Activated naive CD4-positive, alpha-beta T cell treated with anti-CD3 and anti-CD28 coated beads, Interleukin-2, amount 10 ng/mL, durations not matched to agents 7 days and 5 days (primary cell): ENCODE measurements at regions not wholly inside any gene's neighbourhood (a gene's known extent, or its start where the extent isn't known, plus 50 kb on each side); places are given as distances from the start of the nearest gene placed in this dataset.
A peak's percentile ranks its signal among the peaks of the same experiment; 100 is the strongest.

Experiments used
- CTCF ChIA-PET: fragments of 350-600 bp; sonication (Branson Sonifier 250); formaldehyde crosslinking; loops from one replicate; lab custom pipeline; 2021; ENCODE audit warnings: antibody characterized with exemption; lab: Charles Lee
- DNase-seq: peaks from one replicate; pipeline ENCODE4 v3.0.0-alpha.2; 2020
- H3K27ac Mint-ChIP-seq: one replicate; pipeline ENCODE4 v1.8.0; 2021; ENCODE audit warnings: mild to moderate bottlenecking, moderate library complexity, mixed read lengths
- H3K27me3 Mint-ChIP-seq: one replicate; pipeline ENCODE4 v1.8.0; 2021; ENCODE audit warnings: mild to moderate bottlenecking, mixed read lengths
- H3K36me3 Mint-ChIP-seq: one replicate; pipeline ENCODE4 v1.8.0; 2021; ENCODE audit warnings: mixed read lengths
- H3K4me1 Mint-ChIP-seq: one replicate; pipeline ENCODE4 v1.8.0; 2021; ENCODE audit warnings: mixed read lengths
- H3K4me3 Mint-ChIP-seq: one replicate; pipeline ENCODE4 v1.8.0; 2021; ENCODE audit warnings: mild to moderate bottlenecking, moderate library complexity, mixed read lengths
- H3K9me3 Mint-ChIP-seq: one replicate; pipeline ENCODE4 v1.8.0; 2021; ENCODE audit warnings: mixed read lengths

DNA sequence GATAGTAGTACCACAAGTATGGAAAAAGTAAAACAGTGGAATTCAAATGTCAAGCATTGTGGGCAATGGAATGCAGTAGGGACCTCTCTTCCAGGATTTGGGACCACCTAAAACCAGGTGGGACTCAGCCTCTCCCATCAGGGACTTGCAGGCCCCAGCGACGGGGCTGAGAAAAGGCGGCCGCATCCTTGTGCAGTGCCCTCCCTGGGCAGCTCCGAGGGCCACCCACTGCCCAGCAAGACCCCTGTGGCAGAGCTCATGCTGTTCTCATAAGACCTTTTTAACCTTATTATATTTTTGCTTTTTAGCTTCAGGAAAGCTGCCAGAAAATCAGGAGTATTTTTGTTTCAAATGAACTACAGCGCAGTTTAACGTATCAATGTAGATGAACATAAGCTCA lies 142.6 kb upstream of the RPS6KA2 start:
- Mint-ChIP-seq H3K27me3 (peaks cover 21% of the 10 kb centered on the region), H3K27ac (no peak overlapping the region), H3K4me3 (no peak overlapping the region), H3K4me1 (peaks cover 4% of the 10 kb centered on the region), H3K36me3 (no peaks in the 10 kb centered on the region), H3K9me3 (no peaks in the 10 kb centered on the region)
- CTCF ChIA-PET, result no interaction called here
- DNase-seq, result no peak

DNA sequence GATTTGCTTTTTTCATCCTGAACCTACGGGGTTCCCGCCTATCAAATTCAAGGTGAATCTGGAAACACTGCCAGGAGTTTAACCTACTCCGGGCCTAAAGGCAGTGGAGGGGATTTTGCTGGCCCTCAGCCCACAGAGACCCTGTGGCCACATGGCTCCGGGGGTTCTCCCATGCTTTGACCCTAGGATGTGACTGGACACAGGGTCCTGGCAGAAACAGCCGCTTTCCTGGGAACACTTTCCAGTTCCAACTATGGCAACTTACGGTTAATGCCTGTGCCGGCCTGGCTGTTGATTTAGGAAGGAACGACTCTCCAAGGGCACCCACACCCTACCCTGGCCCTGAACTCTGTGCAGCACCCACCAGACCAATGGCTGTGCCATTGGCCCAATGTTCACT lies 141.7 kb upstream of the RPS6KA2 start:
- no peaks in the 10 kb centered on the region for H3K9me3 Mint-ChIP-seq
- DNase-seq, result no peak
- no peaks in the 10 kb centered on the region for H3K36me3 Mint-ChIP-seq
- peaks cover 21% of the 10 kb centered on the region for H3K27me3 Mint-ChIP-seq
- H3K4me1 Mint-ChIP-seq, result peaks cover 4% of the 10 kb centered on the region
- CTCF ChIA-PET, result no interaction called here
- H3K27ac Mint-ChIP-seq, result no peak overlapping the region
- no peak overlapping the region for H3K4me3 Mint-ChIP-seq

DNA sequence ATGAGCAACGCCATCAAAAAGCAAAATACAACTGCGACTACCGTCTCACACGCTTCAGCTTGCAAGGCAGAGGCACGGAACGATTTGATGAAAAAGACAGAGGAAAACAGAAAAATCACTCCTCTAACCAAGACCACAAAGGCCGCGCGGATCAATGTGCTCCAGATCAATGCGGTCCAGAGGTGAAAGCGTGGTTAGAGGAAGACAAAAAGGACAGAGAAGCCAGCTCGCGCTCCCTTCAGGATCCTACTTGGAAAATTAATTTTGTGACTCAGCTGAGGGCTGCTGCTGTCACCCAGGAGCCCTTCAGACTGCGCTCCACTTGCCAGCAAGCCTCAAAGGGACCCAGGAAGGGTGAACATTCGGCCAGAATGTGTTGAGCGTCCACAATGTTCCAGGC lies 140.2 kb upstream of the RPS6KA2 start:
- Mint-ChIP-seq H3K36me3 (no peaks in the 10 kb centered on the region), H3K4me1 (peaks cover 4% of the 10 kb centered on the region), H3K27ac (no peak overlapping the region), H3K4me3 (no peak overlapping the region), H3K27me3 (peaks cover 15% of the 10 kb centered on the region), H3K9me3 (no peaks in the 10 kb centered on the region)
- CTCF ChIA-PET, result no interaction called here
- DNase-seq, result no peak

DNA sequence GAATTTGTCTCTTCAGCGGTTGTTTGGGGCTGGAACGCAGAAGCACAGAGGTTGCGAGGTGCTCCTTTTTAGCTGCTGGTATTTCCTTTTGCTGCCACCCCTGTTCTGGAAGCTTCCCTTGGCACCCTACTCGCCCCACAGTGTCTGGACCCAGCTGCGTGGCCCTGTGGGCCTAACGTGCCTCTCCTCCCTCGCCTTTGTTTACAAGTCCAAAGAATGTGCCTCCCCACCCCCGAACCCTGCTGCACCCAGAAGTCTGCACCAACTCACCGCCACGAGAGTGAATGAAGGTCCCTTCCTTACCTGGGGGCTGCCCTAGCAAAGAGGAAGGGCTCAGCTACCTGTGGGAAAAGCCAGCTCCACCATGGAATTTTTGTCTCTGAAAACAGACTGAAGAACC lies 139.7 kb upstream of the RPS6KA2 start:
- CTCF ChIA-PET, result interaction anchor here (2.1 kb wide), 1 partner anchor 8 kb away, joined by 13 read pairs; no protein-coding TSS in a partner anchor
- Mint-ChIP-seq H3K9me3 (no peaks in the 10 kb centered on the region), H3K27ac (no peak overlapping the region), H3K4me1 (peaks cover 4% of the 10 kb centered on the region), H3K4me3 (no peak overlapping the region), H3K27me3 (peaks cover 10% of the 10 kb centered on the region), H3K36me3 (no peaks in the 10 kb centered on the region)
- no peak for DNase-seq

DNA sequence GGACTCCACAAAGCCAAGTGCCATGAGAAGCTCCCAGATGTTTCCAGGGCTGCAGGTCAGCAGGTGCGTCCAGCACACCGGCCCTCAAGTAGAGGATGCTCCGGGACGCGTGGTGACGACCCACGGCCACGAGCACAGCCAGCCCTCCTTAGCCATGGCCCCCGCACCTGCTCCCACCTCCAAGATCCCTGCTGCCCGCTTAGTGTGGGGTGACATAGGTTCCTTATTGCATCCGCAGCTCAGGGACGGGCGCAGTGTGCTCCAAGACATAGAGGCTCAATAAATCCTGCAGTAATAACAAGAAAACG lies 138.1 kb upstream of the RPS6KA2 start:
- peaks cover 7% of the 10 kb centered on the region for H3K4me1 Mint-ChIP-seq
- no peaks in the 10 kb centered on the region for H3K9me3 Mint-ChIP-seq
- DNase-seq, result no peak
- H3K36me3 Mint-ChIP-seq, result no peaks in the 10 kb centered on the region
- H3K27ac Mint-ChIP-seq, result no peak overlapping the region
- CTCF ChIA-PET, result interaction anchor here (0.5 to 2.1 kb wide), 3 partner anchors 9 to 195 kb away, joined by 3 to 13 read pairs (median 5); no protein-coding TSS in a partner anchor
- H3K27me3 Mint-ChIP-seq, result peaks cover 14% of the 10 kb centered on the region
- H3K4me3 Mint-ChIP-seq, result no peak overlapping the region

DNA sequence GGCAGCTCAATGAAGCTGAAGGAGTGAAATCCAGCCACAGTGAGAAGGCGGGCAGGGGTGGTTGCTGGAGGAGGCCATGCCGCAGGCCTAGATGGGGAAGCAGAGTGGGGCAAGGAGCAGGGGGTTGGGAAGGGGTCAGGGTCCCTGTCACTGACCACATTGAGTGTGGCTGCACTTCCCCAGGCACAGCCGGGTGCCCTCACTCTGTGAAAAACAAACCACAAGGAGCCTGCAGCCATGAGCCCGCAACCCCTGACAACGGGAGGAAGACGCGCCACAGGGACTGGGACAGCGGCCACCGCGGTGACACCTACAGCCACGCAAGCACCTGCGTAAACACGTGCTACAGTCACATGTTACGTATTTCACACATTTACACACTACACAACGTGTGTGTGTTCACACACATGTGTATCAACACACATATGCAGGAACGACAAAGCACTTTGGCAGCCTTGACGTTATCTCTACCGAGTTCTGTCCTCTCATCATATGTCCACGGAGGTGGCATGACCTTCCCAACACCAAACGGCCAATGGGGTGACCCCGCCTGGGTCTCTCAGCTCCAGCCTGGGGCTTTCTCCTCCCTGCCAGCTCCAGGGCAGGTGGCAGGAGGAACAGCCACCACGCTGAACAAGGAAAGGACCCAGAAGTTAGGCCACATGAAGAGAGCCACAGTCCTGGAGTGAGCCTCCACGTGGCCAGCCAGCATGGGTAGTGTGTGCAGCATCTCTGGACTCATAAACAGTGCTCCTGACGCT lies 137.6 kb upstream of the RPS6KA2 start:
- DNase-seq, result no peak
- Mint-ChIP-seq H3K4me1 (peaks cover 10% of the 10 kb centered on the region), H3K27ac (no peak overlapping the region), H3K27me3 (peaks cover 20% of the 10 kb centered on the region), H3K36me3 (no peaks in the 10 kb centered on the region), H3K4me3 (no peak overlapping the region), H3K9me3 (no peaks in the 10 kb centered on the region)
- CTCF ChIA-PET, result interaction anchor here (0.5 to 2.1 kb wide), 3 partner anchors 9 to 195 kb away, joined by 3 to 13 read pairs (median 5); no protein-coding TSS in a partner anchor

DNA sequence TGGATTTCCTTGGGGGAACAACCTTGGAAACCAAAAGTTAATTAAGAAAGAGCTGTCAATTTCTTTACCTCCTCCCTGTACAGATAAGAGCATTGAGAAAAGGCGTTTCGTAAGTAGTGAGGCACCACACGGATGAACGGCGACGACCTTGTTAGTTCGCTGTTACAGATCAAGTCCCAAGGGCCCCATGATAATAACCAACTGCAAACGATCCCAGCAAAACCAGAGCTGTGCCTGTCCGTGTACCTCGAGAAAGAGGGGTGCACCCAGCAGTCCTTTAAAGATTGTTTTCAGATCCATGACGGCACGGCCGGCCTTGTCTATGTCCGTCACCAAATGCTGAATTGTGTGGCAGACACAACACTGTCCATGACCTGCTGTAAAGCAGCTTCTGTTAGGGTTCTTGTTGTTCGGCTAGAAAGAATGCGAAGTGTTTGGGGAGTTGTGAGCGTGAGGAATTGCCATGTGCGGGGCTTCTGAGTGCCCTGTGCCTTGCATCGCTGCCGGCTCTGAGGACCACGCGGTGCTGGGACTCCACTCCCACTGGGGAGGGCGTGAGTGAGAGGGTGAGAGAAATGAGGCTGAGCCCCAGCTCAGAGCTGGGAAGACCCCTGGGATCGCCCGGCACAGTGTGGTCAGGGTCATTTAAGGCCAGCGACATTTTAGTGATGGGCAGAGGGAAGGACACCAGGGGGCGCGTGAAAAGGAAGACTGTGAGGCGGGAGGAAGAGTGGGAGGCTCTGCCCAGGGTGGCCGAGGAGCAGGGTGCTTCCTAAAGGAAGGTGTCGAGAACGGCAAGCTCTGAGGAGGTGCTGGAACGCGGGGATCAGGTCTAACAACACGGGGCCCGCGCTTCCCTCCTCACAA lies 136.8 kb upstream of the RPS6KA2 start:
- Mint-ChIP-seq H3K27me3 (peaks cover 23% of the 10 kb centered on the region), H3K4me3 (no peak overlapping the region), H3K9me3 (no peaks in the 10 kb centered on the region), H3K4me1 (peaks cover 19% of the 10 kb centered on the region), H3K27ac (no peak overlapping the region), H3K36me3 (no peaks in the 10 kb centered on the region)
- CTCF ChIA-PET, result interaction anchor here (0.5 kb wide), 1 partner anchor 11 kb away, joined by 3 read pairs; no protein-coding TSS in a partner anchor
- no peak for DNase-seq

DNA sequence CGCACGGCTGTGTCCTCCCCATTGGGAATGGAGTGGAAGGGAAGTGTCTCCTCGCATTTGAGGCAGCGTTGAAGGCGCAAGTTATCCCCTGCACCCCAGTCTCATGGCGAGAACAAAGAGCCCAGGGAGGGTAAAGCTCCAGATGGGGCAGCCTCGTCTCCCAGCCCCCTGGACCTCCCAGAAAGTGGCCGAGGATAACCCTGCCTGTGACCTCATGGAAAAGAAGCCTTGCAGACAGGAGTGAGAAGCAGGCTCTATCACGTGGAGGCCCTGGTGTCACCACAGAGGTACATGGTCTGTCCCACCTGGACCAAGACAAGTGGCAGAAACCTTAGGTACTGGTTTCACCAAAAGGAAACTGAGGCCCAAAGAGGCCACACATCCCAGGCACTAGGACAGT lies 134.8 kb upstream of the RPS6KA2 start:
- Mint-ChIP-seq H3K4me1 (peaks cover 37% of the 10 kb centered on the region), H3K36me3 (no peaks in the 10 kb centered on the region), H3K9me3 (no peaks in the 10 kb centered on the region), H3K4me3 (no peak overlapping the region), H3K27me3 (peaks cover 43% of the 10 kb centered on the region), H3K27ac (no peak overlapping the region)
- CTCF ChIA-PET, result no interaction called here
- no peak for DNase-seq

DNA sequence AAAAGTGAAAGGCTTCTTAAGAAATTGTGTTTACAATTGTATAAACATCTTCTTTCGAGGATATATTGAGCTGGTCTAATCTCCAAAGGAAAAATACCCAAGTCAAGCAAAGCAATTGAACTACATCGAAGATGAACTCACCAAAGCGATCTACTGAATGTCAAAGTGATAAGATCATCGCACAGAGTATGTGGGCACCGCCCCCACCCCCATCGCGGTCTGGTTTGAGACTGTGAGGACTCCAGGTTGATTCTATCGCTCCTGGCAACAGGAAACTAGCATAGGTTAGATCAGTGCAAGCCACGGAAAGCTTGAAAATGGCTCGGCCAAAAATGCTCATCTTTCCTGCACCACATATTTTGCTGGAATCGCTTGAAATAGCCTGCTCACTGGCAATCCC lies 133.2 kb upstream of the RPS6KA2 start:
- CTCF ChIA-PET, result interaction anchor here (1.3 to 1.4 kb wide), 2 partner anchors 11 to 15 kb away, joined by 3 to 5 read pairs; no protein-coding TSS in a partner anchor
- no peak overlapping the region for H3K4me3 Mint-ChIP-seq

DNA sequence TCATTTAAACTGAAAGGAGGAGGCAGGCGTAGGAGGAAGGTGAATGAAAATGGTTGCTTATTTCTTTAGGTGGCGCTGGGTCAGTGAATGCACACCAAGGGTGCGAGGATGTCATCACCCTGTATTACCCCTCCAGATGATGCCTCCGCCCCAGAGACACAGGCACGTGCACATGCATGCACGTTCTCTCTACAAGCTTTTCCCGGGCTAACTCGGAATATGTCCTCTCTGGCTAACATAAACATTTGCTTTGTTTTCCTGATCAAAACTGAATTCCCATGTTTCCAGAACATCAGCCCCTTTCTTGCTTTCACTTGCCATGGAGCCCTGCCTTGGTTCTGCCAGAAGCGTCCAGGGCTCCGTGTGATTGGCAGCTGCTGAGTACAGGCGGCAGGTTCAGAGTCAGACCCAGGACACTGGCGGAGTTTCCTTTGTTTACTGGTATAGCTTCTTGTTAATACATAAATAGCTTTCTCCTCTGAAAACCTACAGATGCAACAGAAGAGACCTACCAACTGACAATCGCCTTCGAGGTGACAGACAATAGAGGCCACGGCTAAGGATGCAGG lies 131.2 kb upstream of the RPS6KA2 start:
- Mint-ChIP-seq H3K4me3 (no peak overlapping the region), H3K27me3 (peaks cover 54% of the 10 kb centered on the region), H3K4me1 (peaks cover 37% of the 10 kb centered on the region), H3K36me3 (no peaks in the 10 kb centered on the region), H3K27ac (no peak overlapping the region), H3K9me3 (no peaks in the 10 kb centered on the region)
- CTCF ChIA-PET, result no interaction called here
- DNase-seq, result no peak

More for the DNA sequence above, 133.2 kb upstream of the RPS6KA2 start:
- Mint-ChIP-seq H3K27ac (no peak overlapping the region), H3K27me3 (peaks cover 45% of the 10 kb centered on the region), H3K9me3 (no peaks in the 10 kb centered on the region), H3K4me1 (peaks cover 37% of the 10 kb centered on the region), H3K36me3 (no peaks in the 10 kb centered on the region)
- peak; percentile 69 for DNase-seq

DNA sequence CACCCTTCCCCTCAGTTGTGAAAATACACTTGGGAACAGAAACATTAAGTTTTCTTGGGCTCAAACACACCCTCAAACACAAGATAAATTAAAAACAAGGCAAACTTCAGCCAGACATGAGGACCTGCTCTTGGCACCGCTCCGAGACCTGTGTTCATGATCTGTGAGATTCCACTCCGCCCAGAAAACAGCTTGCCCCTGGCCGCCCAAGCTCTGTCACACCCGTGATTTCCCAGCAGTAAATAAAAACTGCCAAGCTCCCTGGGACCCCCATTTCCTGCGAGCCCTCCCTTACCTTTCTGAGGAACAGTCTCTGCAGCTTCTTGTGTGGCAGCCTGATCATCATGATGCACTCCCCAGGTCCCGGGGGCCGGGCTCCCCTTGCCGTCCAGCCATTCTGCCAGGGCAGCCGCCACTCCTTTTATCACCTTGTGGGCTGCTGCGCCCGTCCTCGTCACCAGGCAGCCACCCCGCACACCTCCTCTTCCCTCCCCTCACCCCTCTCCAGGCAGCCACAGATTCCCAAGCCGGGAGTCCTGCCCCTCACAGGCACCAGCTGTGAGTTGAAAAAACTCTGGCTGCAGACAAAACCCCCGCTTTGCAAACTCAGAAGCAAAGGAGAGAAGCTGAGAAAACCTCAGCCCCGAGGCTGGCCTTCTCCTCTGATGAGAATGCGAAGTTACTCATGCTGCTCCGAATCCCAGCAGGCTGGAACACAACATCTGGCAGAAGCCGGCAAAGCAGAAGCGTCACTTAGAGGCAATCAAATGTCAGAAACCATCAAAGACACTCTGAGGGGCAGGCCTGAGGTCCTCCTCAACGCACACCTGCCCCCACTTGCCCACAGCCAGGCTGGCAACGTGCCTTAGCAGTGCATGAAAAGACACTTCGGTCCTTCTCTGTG lies 130.4 kb upstream of the RPS6KA2 start:
- CTCF ChIA-PET, result interaction anchor here (1.0 kb wide), 1 partner anchor 18 kb away, joined by 3 read pairs; no protein-coding TSS in a partner anchor
- Mint-ChIP-seq H3K36me3 (no peaks in the 10 kb centered on the region), H3K4me1 (peaks cover 37% of the 10 kb centered on the region), H3K27me3 (peaks cover 51% of the 10 kb centered on the region), H3K27ac (no peak overlapping the region), H3K9me3 (no peaks in the 10 kb centered on the region), H3K4me3 (no peak overlapping the region)
- no peak for DNase-seq

DNA sequence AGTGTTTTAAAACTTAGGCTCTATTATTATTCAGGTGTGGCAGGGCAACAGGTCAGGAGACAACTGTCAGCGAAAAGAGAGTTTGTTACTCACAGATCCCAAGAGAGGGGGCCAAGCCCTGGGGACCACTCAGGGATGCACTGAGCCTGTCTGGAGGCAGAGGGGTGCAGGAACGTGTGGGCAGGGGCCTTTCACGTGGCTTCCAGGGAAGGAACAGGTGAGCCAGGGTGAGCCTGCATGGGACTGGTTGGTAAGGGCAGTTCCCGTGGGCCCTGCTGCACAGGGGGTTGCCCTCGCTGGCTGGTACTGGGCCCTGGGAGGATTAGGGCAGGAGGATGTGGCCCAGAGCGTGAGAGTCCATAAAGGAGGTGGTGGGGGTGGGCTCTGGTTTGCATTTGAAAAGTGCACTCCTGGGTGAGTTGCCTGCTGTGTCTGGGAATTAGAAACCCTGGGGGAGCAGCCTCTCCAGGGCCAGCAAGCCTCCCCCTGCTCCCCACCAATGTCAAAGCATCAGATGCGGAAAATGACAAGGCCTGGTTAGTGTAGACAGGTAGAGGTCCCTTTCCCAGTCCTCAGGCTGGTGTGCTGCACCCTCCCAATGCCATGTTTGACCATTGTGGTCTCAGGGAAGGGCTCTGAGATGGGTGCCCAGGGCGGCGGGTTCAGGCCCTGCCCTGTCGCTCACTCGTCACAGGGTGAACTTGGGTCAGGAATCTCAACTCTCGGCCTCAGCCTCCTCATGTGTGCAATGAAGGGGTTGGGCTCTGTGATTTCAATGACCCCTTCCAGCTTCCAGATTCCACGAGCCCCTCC lies 127.4 kb upstream of the RPS6KA2 start:
- H3K27ac Mint-ChIP-seq, result no peak overlapping the region
- no peaks in the 10 kb centered on the region for H3K9me3 Mint-ChIP-seq
- no peak for DNase-seq
- H3K4me1 Mint-ChIP-seq, result peaks cover 24% of the 10 kb centered on the region
- H3K27me3 Mint-ChIP-seq, result peaks cover 46% of the 10 kb centered on the region
- CTCF ChIA-PET, result no interaction called here
- H3K36me3 Mint-ChIP-seq, result no peaks in the 10 kb centered on the region
- H3K4me3 Mint-ChIP-seq, result no peak overlapping the region
